WTC11 (cell line): ENCODE measurements at regions not wholly inside any gene's neighbourhood (a gene's known extent, or its start where the extent isn't known, plus 50 kb on each side); places are given as distances from the start of the nearest gene placed in this dataset.

ENCODE experiments used
- ATAC-seq: fragments of 200-7000 bp; cut with Tn5 transposase; 2 replicates; pipeline ENCODE4 v1.10.0; 2021; ENCODE audit warnings: mild to moderate bottlenecking, moderate library complexity
- CTCF ChIA-PET: fragments of 300-600 bp; sonication (Branson Sonifier 250); formaldehyde crosslinking; loops from one replicate; lab custom pipeline; 2021; ENCODE audit warnings: antibody characterized with exemption; lab: Charles Lee
- POLR2A ChIA-PET: fragments of 350-600 bp; sonication (Branson Sonifier 250); formaldehyde crosslinking; loops from one replicate; lab custom pipeline; 2021; ENCODE audit warnings: antibody characterized with exemption; lab: Charles Lee
- DNase-seq: peaks from one replicate; pipeline ENCODE4 v3.0.0; 2021; ENCODE audit warnings: low spot score
- H3K27ac Mint-ChIP-seq: 2 replicates; pipeline ENCODE4 v1.8.0; 2021; ENCODE audit warnings: mixed read lengths
- H3K27me3 Mint-ChIP-seq: 2 replicates; pipeline ENCODE4 v1.8.0; 2021; ENCODE audit warnings: low read depth, mild to moderate bottlenecking, moderate library complexity, mixed read lengths
- H3K36me3 Mint-ChIP-seq: 2 replicates; pipeline ENCODE4 v1.8.0; 2021; ENCODE audit warnings: mixed read lengths
- H3K4me1 Mint-ChIP-seq: 2 replicates; pipeline ENCODE4 v1.8.0; 2022; ENCODE audit warnings: mixed read lengths
- H3K4me3 Mint-ChIP-seq: 2 replicates; pipeline ENCODE4 v1.8.0; 2021; ENCODE audit warnings: mild to moderate bottlenecking, moderate library complexity, mixed read lengths
- H3K9me3 Mint-ChIP-seq: 2 replicates; pipeline ENCODE4 v1.8.0; 2021; ENCODE audit warnings: mixed read lengths
- ETV6 ChIP-seq: sonication (generic); formaldehyde crosslinking; IDR thresholded peaks from 2 replicates; pipeline ENCODE4 v1.8.1; 2022; ENCODE audit warnings: mild to moderate bottlenecking, missing genetic modification reagents
- KAT7 ChIP-seq: sonication (generic); formaldehyde crosslinking; IDR thresholded peaks from 2 replicates; pipeline ENCODE4 v1.8.1; 2023; ENCODE audit warnings: missing genetic modification reagents, mild to moderate bottlenecking, borderline replicate concordance
- OVOL2 ChIP-seq: fragments of 250-450 bp; sonication (Bioruptor Pico); IDR thresholded peaks from 2 replicates; pipeline ENCODE4 v1.9.0; 2021; ENCODE audit warnings: mild to moderate bottlenecking, borderline replicate concordance
- PRRX2 ChIP-seq: fragments of 250-450 bp; sonication (Bioruptor Pico); IDR thresholded peaks from 2 replicates; pipeline ENCODE4 v1.8.0; 2021; ENCODE audit warnings: mild to moderate bottlenecking
- RELA ChIP-seq: sonication (generic); formaldehyde crosslinking; IDR thresholded peaks from 2 replicates; pipeline ENCODE4 v1.8.1; 2022; ENCODE audit warnings: missing genetic modification reagents, mild to moderate bottlenecking, borderline replicate concordance
- SOX15 ChIP-seq: fragments of 250-450 bp; sonication (Bioruptor Pico); IDR thresholded peaks from 2 replicates; pipeline ENCODE4 v1.9.0; 2021; ENCODE audit warnings: mild to moderate bottlenecking
- ZBTB21 ChIP-seq: sonication (generic); formaldehyde crosslinking; IDR thresholded peaks from 2 replicates; pipeline ENCODE4 v1.8.1; 2023; ENCODE audit warnings: mild to moderate bottlenecking, missing genetic modification reagents, borderline replicate concordance
- ZNF219 ChIP-seq: sonication (generic); formaldehyde crosslinking; IDR thresholded peaks from 2 replicates; pipeline ENCODE4 v1.8.0; 2023; ENCODE audit warnings: missing genetic modification reagents, mild to moderate bottlenecking, borderline replicate concordance
- ZNF317 ChIP-seq: sonication (generic); formaldehyde crosslinking; IDR thresholded peaks from 2 replicates; pipeline ENCODE4 v1.8.1; 2023; ENCODE audit warnings: low read depth, mild to moderate bottlenecking, moderate library complexity, missing genetic modification reagents, borderline replicate concordance
- ZNF416 ChIP-seq: fragments of 250-450 bp; sonication (Bioruptor Pico); IDR thresholded peaks from 2 replicates; pipeline ENCODE4 v1.9.0; 2021; ENCODE audit warnings: mild to moderate bottlenecking, inconsistent platforms
- ZNF671 ChIP-seq: fragments of 250-450 bp; sonication (Bioruptor Pico); IDR thresholded peaks from 2 replicates; pipeline ENCODE4 v1.8.0; 2021; ENCODE audit warnings: mild to moderate bottlenecking
- TF ChIP-seq, protein P1 (sequence below): sonication (generic); formaldehyde crosslinking; IDR thresholded peaks from 2 replicates; pipeline ENCODE4 v1.8.0; 2022; ENCODE audit warnings: mild to moderate bottlenecking, missing genetic modification reagents
- TF ChIP-seq, protein P2 (sequence below): fragments of 250-450 bp; sonication (Bioruptor Pico); IDR thresholded peaks from 2 replicates; pipeline ENCODE4 v1.9.0; 2021; ENCODE audit warnings: moderate library complexity, mild to moderate bottlenecking, inconsistent platforms, borderline replicate concordance
- TF ChIP-seq, protein P3 (sequence below): fragments of 250-450 bp; sonication (Bioruptor Pico); IDR thresholded peaks from 2 replicates; pipeline ENCODE4 v1.9.0; 2021; ENCODE audit warnings: mild to moderate bottlenecking, borderline replicate concordance
- TF ChIP-seq, protein P4 (sequence below): fragments of 250-450 bp; sonication (Bioruptor Pico); IDR thresholded peaks from 2 replicates; pipeline ENCODE4 v2.1.2; 2022; ENCODE audit warnings: mild to moderate bottlenecking, moderate library complexity
- TF ChIP-seq, protein P5 (sequence below): sonication (generic); formaldehyde crosslinking; conservative IDR thresholded peaks from 2 replicates; pipeline ENCODE4 v1.8.1; 2023; ENCODE audit warnings: mild to moderate bottlenecking, low read depth, missing genetic modification reagents, moderate library complexity
- TF ChIP-seq, protein P6 (sequence below): sonication (generic); formaldehyde crosslinking; IDR thresholded peaks from 2 replicates; pipeline ENCODE4 v1.8.1; 2023; ENCODE audit warnings: mild to moderate bottlenecking, missing genetic modification reagents
- TF ChIP-seq, protein P7 (sequence below): sonication (generic); formaldehyde crosslinking; IDR thresholded peaks from 2 replicates; pipeline ENCODE4 v1.8.0; 2022; ENCODE audit warnings: missing genetic modification reagents

DNA sequence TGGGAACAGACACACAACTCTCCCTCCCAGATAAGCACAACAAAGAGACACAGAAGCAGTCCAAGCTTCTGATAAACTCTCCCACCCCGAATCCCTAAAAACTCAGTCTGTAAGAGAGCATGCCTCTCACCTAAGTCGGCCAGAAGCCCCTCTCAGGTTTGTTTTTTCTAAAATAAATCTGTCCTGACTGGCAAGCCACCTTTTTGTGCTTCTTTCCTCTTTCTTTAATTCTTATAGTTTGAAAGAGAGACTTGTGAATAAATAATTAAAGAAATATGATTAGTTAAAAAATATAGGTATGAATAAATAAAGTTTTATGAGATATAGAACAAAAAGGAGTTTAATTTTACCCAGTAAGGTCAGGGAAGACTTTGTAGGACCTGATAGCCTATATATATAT lies 329.0 kb upstream of the SLCO3A1 start (continued):
- TF ChIP-seq, protein P1, sequence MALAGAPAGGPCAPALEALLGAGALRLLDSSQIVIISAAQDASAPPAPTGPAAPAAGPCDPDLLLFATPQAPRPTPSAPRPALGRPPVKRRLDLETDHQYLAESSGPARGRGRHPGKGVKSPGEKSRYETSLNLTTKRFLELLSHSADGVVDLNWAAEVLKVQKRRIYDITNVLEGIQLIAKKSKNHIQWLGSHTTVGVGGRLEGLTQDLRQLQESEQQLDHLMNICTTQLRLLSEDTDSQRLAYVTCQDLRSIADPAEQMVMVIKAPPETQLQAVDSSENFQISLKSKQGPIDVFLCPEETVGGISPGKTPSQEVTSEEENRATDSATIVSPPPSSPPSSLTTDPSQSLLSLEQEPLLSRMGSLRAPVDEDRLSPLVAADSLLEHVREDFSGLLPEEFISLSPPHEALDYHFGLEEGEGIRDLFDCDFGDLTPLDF (CRISPR knock-in tag): no peak

DNA sequence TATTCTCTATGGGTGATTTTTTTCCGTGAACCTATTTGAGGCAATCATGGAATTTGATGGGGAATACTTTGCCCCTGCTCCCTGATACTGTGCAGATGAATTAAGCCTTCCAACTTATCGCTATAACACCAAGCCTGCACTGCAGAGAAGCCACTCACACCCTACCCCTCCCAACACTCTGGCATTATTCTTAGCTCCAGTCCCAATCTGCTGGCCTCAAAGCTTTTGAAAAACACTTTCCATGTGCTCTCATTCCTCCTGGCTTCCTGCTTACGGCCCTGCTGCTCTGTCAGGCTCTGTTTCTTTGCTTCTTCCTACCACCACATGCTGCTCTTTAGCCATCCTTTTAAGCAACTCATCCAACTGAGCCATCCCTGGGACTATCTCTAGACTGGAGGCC lies 327.8 kb upstream of the SLCO3A1 start:
- ATAC-seq: no peak
- Mint-ChIP-seq H3K9me3 (peaks cover 40% of the 10 kb centered on the region), H3K36me3 (peaks cover 27% of the 10 kb centered on the region), H3K4me1 (no peaks in the 10 kb centered on the region), H3K27me3 (peaks cover 16% of the 10 kb centered on the region; the same call in 1 of the 2 replicates), H3K4me3 (no peak overlapping the region), H3K27ac (no peak overlapping the region)
- no peak for DNase-seq
- ChIA-PET CTCF (no interaction called here), POLR2A (no interaction called here)
- TF ChIP-seq OVOL2 (CRISPR knock-in tag) (no peak), ZNF416 (CRISPR knock-in tag) (no peak), KAT7 (CRISPR knock-in tag) (no peak), ZNF219 (CRISPR knock-in tag) (no peak)
- TF ChIP-seq, protein P2, sequence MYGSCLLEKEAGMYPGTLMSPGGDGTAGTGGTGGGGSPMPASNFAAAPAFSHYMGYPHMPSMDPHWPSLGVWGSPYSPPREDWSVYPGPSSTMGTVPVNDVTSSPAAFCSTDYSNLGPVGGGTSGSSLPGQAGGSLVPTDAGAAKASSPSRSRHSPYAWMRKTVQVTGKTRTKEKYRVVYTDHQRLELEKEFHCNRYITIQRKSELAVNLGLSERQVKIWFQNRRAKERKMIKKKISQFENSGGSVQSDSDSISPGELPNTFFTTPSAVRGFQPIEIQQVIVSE: no peak
- TF ChIP-seq, protein P3, sequence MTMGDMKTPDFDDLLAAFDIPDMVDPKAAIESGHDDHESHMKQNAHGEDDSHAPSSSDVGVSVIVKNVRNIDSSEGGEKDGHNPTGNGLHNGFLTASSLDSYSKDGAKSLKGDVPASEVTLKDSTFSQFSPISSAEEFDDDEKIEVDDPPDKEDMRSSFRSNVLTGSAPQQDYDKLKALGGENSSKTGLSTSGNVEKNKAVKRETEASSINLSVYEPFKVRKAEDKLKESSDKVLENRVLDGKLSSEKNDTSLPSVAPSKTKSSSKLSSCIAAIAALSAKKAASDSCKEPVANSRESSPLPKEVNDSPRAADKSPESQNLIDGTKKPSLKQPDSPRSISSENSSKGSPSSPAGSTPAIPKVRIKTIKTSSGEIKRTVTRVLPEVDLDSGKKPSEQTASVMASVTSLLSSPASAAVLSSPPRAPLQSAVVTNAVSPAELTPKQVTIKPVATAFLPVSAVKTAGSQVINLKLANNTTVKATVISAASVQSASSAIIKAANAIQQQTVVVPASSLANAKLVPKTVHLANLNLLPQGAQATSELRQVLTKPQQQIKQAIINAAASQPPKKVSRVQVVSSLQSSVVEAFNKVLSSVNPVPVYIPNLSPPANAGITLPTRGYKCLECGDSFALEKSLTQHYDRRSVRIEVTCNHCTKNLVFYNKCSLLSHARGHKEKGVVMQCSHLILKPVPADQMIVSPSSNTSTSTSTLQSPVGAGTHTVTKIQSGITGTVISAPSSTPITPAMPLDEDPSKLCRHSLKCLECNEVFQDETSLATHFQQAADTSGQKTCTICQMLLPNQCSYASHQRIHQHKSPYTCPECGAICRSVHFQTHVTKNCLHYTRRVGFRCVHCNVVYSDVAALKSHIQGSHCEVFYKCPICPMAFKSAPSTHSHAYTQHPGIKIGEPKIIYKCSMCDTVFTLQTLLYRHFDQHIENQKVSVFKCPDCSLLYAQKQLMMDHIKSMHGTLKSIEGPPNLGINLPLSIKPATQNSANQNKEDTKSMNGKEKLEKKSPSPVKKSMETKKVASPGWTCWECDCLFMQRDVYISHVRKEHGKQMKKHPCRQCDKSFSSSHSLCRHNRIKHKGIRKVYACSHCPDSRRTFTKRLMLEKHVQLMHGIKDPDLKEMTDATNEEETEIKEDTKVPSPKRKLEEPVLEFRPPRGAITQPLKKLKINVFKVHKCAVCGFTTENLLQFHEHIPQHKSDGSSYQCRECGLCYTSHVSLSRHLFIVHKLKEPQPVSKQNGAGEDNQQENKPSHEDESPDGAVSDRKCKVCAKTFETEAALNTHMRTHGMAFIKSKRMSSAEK (CRISPR knock-in tag): no peak
- TF ChIP-seq, protein P4, sequence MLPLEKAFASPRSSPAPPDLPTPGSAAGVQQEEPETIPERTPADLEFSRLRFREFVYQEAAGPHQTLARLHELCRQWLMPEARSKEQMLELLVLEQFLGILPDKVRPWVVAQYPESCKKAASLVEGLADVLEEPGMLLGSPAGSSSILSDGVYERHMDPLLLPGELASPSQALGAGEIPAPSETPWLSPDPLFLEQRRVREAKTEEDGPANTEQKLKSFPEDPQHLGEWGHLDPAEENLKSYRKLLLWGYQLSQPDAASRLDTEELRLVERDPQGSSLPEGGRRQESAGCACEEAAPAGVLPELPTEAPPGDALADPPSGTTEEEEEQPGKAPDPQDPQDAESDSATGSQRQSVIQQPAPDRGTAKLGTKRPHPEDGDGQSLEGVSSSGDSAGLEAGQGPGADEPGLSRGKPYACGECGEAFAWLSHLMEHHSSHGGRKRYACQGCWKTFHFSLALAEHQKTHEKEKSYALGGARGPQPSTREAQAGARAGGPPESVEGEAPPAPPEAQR: no peak

DNA sequence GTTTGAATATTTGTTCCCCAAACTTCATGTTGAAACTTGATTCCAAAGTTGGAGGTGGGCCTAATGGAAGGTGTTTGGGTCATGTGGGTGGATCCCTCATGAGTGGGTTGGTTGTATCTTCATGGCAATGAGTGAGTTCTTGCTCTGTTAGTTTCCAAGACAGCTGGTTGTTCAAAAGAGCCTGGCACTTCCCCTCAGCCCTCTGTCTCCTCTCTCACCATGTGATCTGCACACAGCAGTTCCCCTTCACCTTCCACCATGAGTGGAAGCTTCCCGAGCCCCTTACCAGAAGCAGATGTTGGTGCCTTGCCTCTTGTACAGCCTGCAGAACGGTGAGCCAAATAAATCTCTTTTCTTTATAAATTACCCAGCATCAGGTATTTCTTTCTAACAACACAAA lies 327.1 kb upstream of the SLCO3A1 start:
- TF ChIP-seq ZNF317 (CRISPR knock-in tag): no peak
- TF ChIP-seq SOX15 (CRISPR knock-in tag): no peak
- TF ChIP-seq ZBTB21 (CRISPR knock-in tag): no peak
- TF ChIP-seq ZNF671: no peak
- TF ChIP-seq, protein P5, sequence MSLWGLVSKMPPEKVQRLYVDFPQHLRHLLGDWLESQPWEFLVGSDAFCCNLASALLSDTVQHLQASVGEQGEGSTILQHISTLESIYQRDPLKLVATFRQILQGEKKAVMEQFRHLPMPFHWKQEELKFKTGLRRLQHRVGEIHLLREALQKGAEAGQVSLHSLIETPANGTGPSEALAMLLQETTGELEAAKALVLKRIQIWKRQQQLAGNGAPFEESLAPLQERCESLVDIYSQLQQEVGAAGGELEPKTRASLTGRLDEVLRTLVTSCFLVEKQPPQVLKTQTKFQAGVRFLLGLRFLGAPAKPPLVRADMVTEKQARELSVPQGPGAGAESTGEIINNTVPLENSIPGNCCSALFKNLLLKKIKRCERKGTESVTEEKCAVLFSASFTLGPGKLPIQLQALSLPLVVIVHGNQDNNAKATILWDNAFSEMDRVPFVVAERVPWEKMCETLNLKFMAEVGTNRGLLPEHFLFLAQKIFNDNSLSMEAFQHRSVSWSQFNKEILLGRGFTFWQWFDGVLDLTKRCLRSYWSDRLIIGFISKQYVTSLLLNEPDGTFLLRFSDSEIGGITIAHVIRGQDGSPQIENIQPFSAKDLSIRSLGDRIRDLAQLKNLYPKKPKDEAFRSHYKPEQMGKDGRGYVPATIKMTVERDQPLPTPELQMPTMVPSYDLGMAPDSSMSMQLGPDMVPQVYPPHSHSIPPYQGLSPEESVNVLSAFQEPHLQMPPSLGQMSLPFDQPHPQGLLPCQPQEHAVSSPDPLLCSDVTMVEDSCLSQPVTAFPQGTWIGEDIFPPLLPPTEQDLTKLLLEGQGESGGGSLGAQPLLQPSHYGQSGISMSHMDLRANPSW: no peak
- no peak for TF ChIP-seq PRRX2 (CRISPR knock-in tag)
- TF ChIP-seq ETV6: no peak
- TF ChIP-seq, protein P6, sequence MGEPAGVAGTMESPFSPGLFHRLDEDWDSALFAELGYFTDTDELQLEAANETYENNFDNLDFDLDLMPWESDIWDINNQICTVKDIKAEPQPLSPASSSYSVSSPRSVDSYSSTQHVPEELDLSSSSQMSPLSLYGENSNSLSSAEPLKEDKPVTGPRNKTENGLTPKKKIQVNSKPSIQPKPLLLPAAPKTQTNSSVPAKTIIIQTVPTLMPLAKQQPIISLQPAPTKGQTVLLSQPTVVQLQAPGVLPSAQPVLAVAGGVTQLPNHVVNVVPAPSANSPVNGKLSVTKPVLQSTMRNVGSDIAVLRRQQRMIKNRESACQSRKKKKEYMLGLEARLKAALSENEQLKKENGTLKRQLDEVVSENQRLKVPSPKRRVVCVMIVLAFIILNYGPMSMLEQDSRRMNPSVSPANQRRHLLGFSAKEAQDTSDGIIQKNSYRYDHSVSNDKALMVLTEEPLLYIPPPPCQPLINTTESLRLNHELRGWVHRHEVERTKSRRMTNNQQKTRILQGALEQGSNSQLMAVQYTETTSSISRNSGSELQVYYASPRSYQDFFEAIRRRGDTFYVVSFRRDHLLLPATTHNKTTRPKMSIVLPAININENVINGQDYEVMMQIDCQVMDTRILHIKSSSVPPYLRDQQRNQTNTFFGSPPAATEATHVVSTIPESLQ (CRISPR knock-in tag): no peak
- TF ChIP-seq RELA (CRISPR knock-in tag): no peak
- TF ChIP-seq, protein P7, sequence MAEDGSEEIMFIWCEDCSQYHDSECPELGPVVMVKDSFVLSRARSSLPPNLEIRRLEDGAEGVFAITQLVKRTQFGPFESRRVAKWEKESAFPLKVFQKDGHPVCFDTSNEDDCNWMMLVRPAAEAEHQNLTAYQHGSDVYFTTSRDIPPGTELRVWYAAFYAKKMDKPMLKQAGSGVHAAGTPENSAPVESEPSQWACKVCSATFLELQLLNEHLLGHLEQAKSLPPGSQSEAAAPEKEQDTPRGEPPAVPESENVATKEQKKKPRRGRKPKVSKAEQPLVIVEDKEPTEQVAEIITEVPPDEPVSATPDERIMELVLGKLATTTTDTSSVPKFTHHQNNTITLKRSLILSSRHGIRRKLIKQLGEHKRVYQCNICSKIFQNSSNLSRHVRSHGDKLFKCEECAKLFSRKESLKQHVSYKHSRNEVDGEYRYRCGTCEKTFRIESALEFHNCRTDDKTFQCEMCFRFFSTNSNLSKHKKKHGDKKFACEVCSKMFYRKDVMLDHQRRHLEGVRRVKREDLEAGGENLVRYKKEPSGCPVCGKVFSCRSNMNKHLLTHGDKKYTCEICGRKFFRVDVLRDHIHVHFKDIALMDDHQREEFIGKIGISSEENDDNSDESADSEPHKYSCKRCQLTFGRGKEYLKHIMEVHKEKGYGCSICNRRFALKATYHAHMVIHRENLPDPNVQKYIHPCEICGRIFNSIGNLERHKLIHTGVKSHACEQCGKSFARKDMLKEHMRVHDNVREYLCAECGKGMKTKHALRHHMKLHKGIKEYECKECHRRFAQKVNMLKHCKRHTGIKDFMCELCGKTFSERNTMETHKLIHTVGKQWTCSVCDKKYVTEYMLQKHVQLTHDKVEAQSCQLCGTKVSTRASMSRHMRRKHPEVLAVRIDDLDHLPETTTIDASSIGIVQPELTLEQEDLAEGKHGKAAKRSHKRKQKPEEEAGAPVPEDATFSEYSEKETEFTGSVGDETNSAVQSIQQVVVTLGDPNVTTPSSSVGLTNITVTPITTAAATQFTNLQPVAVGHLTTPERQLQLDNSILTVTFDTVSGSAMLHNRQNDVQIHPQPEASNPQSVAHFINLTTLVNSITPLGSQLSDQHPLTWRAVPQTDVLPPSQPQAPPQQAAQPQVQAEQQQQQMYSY (CRISPR knock-in tag): no peak
- Mint-ChIP-seq H3K4me1 (no peaks in the 10 kb centered on the region), H3K4me3 (no peak overlapping the region), H3K9me3 (peaks cover 38% of the 10 kb centered on the region), H3K36me3 (peaks cover 27% of the 10 kb centered on the region), H3K27ac (no peak overlapping the region), H3K27me3 (peaks cover 16% of the 10 kb centered on the region; the same call in 1 of the 2 replicates)
- no peak for DNase-seq
- CTCF ChIA-PET: no interaction called here
- POLR2A ChIA-PET: no interaction called here
- ATAC-seq: no peak
